ENCODE measurements at regions not wholly inside any gene's neighbourhood (a gene's known extent, or its start where the extent isn't known, plus 50 kb on each side); places are given as distances from the start of the nearest gene placed in this dataset.

- WGBS, 2 donors, result 85 to 89% methylated on average over 5 of the region's 5 CpGs
- no peaks in the 10 kb centered on the region for H3K27me3 ChIP-seq
- H3K27ac ChIP-seq, result no peak overlapping the region
- no peaks in the 10 kb centered on the region for H3K9me3 ChIP-seq
- DNase-seq (no peak), FAIRE-seq (no peak), ATAC-seq (no peak)
- intact Hi-C loops (cut with DNase I), result no loop called here
- H3K4me3 ChIP-seq, result no peak overlapping the region
- no peak for TF ChIP-seq CTCF (IDR thresholded peaks at IDR 0.05)
- H3K4me1 ChIP-seq, result no peaks in the 10 kb centered on the region
- no peaks in the 10 kb centered on the region for H3K36me3 ChIP-seq
Observed at GRCh38 chr5:111602817-111603445, 90.6 kb upstream of the STARD4 start.

GRCh38 chr5:111598996-111599395, 86.7 kb upstream of the STARD4 start:
- Histone ChIP-seq H3K27me3 (no peaks in the 10 kb centered on the region), H3K9me3 (no peaks in the 10 kb centered on the region), H3K4me1 (no peaks in the 10 kb centered on the region), H3K27ac (no peak overlapping the region), H3K36me3 (no peaks in the 10 kb centered on the region), H3K4me3 (no peak overlapping the region)
- TF ChIP-seq CTCF (IDR thresholded peaks at IDR 0.05), result no peak
- no peak for FAIRE-seq
- intact Hi-C loops (cut with DNase I), result no loop called here
- 57 to 66% methylated on average over 2 of the region's 2 CpGs for WGBS, 2 donors
- ATAC-seq, result no peak
- DNase-seq, result no peak

- Histone ChIP-seq H3K27me3 (no peaks in the 10 kb centered on the region), H3K4me1 (no peaks in the 10 kb centered on the region), H3K9me3 (no peaks in the 10 kb centered on the region), H3K27ac (no peak overlapping the region), H3K36me3 (no peaks in the 10 kb centered on the region), H3K4me3 (no peak overlapping the region)
- no peak for ATAC-seq
- 93 to 98% methylated on average over 2 of the region's 2 CpGs for WGBS, 2 donors
- intact Hi-C loops (cut with DNase I), result no loop called here
- FAIRE-seq, result no peak
- TF ChIP-seq CTCF (IDR thresholded peaks at IDR 0.05), result no peak
- DNase-seq, result no peak
Observed at GRCh38 chr5:111597491-111597890, 85.2 kb upstream of the STARD4 start.

- H3K27ac ChIP-seq, result no peak overlapping the region
- H3K36me3 ChIP-seq, result no peaks in the 10 kb centered on the region
- no peak overlapping the region for H3K4me3 ChIP-seq
- no peak for TF ChIP-seq CTCF (IDR thresholded peaks at IDR 0.05)
- H3K9me3 ChIP-seq, result no peaks in the 10 kb centered on the region
- no peaks in the 10 kb centered on the region for H3K4me1 ChIP-seq
- FAIRE-seq (no peak), DNase-seq (peak in 1 of 6 donors; percentile 44), ATAC-seq (no peak)
- H3K27me3 ChIP-seq, result no peaks in the 10 kb centered on the region
- 89 to 92% methylated on average over 5 of the region's 5 CpGs for WGBS, 2 donors
- intact Hi-C loops (cut with DNase I), result no loop called here
Observed at GRCh38 chr5:111596705-111597104, 84.4 kb upstream of the STARD4 start.

GRCh38 chr5:111595425-111595824, 83.1 kb upstream of the STARD4 start:
- no peak for TF ChIP-seq CTCF (IDR thresholded peaks at IDR 0.05)
- intact Hi-C loops (cut with DNase I), result no loop called here
- Histone ChIP-seq H3K27me3 (no peaks in the 10 kb centered on the region), H3K36me3 (no peaks in the 10 kb centered on the region), H3K27ac (no peak overlapping the region), H3K4me1 (no peaks in the 10 kb centered on the region), H3K9me3 (no peaks in the 10 kb centered on the region), H3K4me3 (no peak overlapping the region)
- no peak for FAIRE-seq
- 58 to 59% methylated on average over 4 of the region's 4 CpGs for WGBS, 2 donors
- ATAC-seq, result no peak
- DNase-seq, result no peak

Measured in pancreas (tissue), 10 donors.